Stomach (tissue), 4 donors: ENCODE measurements at regions not wholly inside any gene's neighbourhood (a gene's known extent, or its start where the extent isn't known, plus 50 kb on each side); places are given as distances from the start of the nearest gene placed in this dataset.

ENCODE experiments used
- CTCF ChIP-seq, 7 experiments: fragments of 450-650 bp in 4 of 7; fragments of 200-600 bp in 3 of 7; sonication (generic) in 3 of 7; IDR thresholded peaks; one replicate each; pipeline ENCODE4 v1.5.1; 2016 to 2019; ENCODE audit warnings: antibody characterized with exemption in 7 of 7, control low read depth in 2 of 7, mild to moderate bottlenecking in 1 of 7
- POLR2AphosphoS5 ChIP-seq, 3 donors: sonication (generic); formaldehyde crosslinking; IDR thresholded peaks; one replicate each; pipeline ENCODE4 v1.6.1; 2016; ENCODE audit warnings: antibody characterized with exemption in 3 of 3

GRCh38 chr5:63794296-63794695 lies 167.9 kb downstream of the HTR1A start:
- TF ChIP-seq POLR2AphosphoS5 (IDR thresholded peaks at IDR 0.05) (no peak), CTCF (IDR thresholded peaks at IDR 0.05) (no peak)
